H1 (cell line): ENCODE measurements at regions not wholly inside any gene's neighbourhood (a gene's known extent, or its start where the extent isn't known, plus 50 kb on each side); places are given as distances from the start of the nearest gene placed in this dataset.

Experiments used
- CTCF ChIA-PET: fragments of 300-600 bp; sonication (Branson Sonifier 250); formaldehyde crosslinking; loops from one replicate; lab custom pipeline; 2021; ENCODE audit not compliant: partially characterized antibody; lab: Charles Lee
- POLR2A ChIA-PET: fragments of 300-600 bp; sonication (Branson Sonifier 250); formaldehyde crosslinking; loops from one replicate; lab custom pipeline; 2021; ENCODE audit warnings: inconsistent platforms; ENCODE audit not compliant: partially characterized antibody; lab: Charles Lee
- DNase-seq, 2 experiments: peaks; one replicate each; pipeline versions ENCODE4 v3.0.0 to v3.0.0-alpha.2; 2010 to 2022; ENCODE audit warnings: low spot score in 2 of 2, low read depth in 1 of 2, mixed read lengths in 1 of 2
- FAIRE-seq: peaks from 2 replicates; lab custom pipeline; 2011; peaks lifted over from hg19 to GRCh38; lab: Jason Lieb, UNC
- H2AFZ ChIP-seq: 2 replicates; pipeline ENCODE4 v1.8.1; 2012; ENCODE audit warnings: low read length, inconsistent platforms
- H2AK5ac ChIP-seq: 2 replicates; pipeline ENCODE4 v1.6.1; 2013; ENCODE audit warnings: low read depth, low read length
- H2BK120ac ChIP-seq: replicated peaks from 2 replicates; pipeline ENCODE3; 2013; ENCODE audit warnings: low read depth, low read length, inconsistent platforms
- H2BK12ac ChIP-seq: 2 replicates; pipeline ENCODE4 v1.6.1; 2013; ENCODE audit warnings: low read depth, low read length
- H2BK15ac ChIP-seq: 2 replicates; pipeline ENCODE4 v1.6.1; 2013; ENCODE audit warnings: low read length
- H2BK20ac ChIP-seq: 2 replicates; pipeline ENCODE4 v1.6.1; 2013; ENCODE audit warnings: low read length
- H2BK5ac ChIP-seq: 2 replicates; pipeline ENCODE4 v1.6.1; 2013; ENCODE audit warnings: low read depth, low read length
- H3K14ac ChIP-seq: 2 replicates; pipeline ENCODE4 v1.6.1; 2013; ENCODE audit warnings: inconsistent platforms; ENCODE audit not compliant: insufficient read length
- H3K18ac ChIP-seq: 2 replicates; pipeline ENCODE4 v1.6.1; 2013; ENCODE audit warnings: low read length; ENCODE audit errors: extremely low read depth
- H3K23ac ChIP-seq: 2 replicates; pipeline ENCODE4 v1.6.1; 2013; ENCODE audit warnings: inconsistent platforms; ENCODE audit not compliant: insufficient read length
- H3K23me2 ChIP-seq: 2 replicates; pipeline ENCODE4 v1.6.1; 2013; ENCODE audit warnings: low read depth, low read length
- H3K27ac ChIP-seq: 2 replicates; pipeline ENCODE4 v1.6.1; 2011; ENCODE audit warnings: low read depth, low read length, inconsistent platforms
- H3K27me3 ChIP-seq, 4 experiments: replicated peaks in 1 of 4; 1 replicate in 1 of 4; 2 replicates in 3 of 4; pipeline versions ENCODE4 v1.6.1 to v1.8.1; 2011 to 2013; ENCODE audit warnings: low read length in 3 of 4, mild to moderate bottlenecking in 3 of 4, inconsistent platforms in 2 of 4, mixed read lengths in 2 of 4, moderate library complexity in 1 of 4; ENCODE audit not compliant: control insufficient read depth in 3 of 4, insufficient read depth in 3 of 4; ENCODE audit errors: extremely low read depth in 1 of 4
- H3K36me3 ChIP-seq, 4 experiments: 2 replicates each; pipeline versions ENCODE4 v1.6.1 to v1.8.1; 2011 to 2013; ENCODE audit warnings: mild to moderate bottlenecking in 4 of 4, low read length in 3 of 4, moderate library complexity in 2 of 4, control low read depth in 1 of 4, inconsistent platforms in 1 of 4; ENCODE audit not compliant: insufficient read depth in 4 of 4, control insufficient read depth in 2 of 4
- H3K4ac ChIP-seq: replicated peaks from 2 replicates; pipeline ENCODE3; 2013; ENCODE audit warnings: low read length, low read depth, mixed read lengths, inconsistent platforms; ENCODE audit not compliant: insufficient read length
- H3K4me1 ChIP-seq, 4 experiments: replicated peaks in 1 of 4; 1 replicate in 1 of 4; 2 replicates in 3 of 4; pipeline versions ENCODE4 v1.6.1 to v1.8.1; 2011 to 2013; ENCODE audit warnings: low read length in 3 of 4, inconsistent platforms in 2 of 4, mixed read lengths in 1 of 4; ENCODE audit not compliant: insufficient read depth in 4 of 4, control insufficient read depth in 3 of 4
- H3K4me2 ChIP-seq, 2 experiments: 2 replicates each; pipeline versions ENCODE4 v1.6.1 to v1.8.1; 2011 to 2013; ENCODE audit warnings: low read depth in 2 of 2, low read length in 2 of 2, control low read depth in 1 of 2, inconsistent platforms in 1 of 2, mild to moderate bottlenecking in 1 of 2; ENCODE audit not compliant: insufficient read depth in 1 of 2
- H3K4me3 ChIP-seq, 4 experiments: fragments of 200-600, 300-600 bp in 1 of 4; sonication (generic), shearing (Covaris generic), sonication (Bioruptor Twin) in 1 of 4; 2 replicates each; pipeline versions ENCODE4 v1.5.1 to v1.8.1; 2011 to 2016; ENCODE audit warnings: low read length in 4 of 4, low read depth in 3 of 4, control low read depth in 2 of 4, inconsistent platforms in 2 of 4, mild to moderate bottlenecking in 2 of 4, mixed read lengths in 1 of 4, moderate library complexity in 1 of 4; ENCODE audit not compliant: insufficient read depth in 2 of 4; ENCODE audit errors: extremely low read depth in 1 of 4
- H3K56ac ChIP-seq: replicated peaks from 2 replicates; pipeline ENCODE3; 2013; ENCODE audit warnings: low read depth, mild to moderate bottlenecking, mixed read lengths, low read length, inconsistent platforms; ENCODE audit not compliant: insufficient read length
- H3K79me1 ChIP-seq: 2 replicates; pipeline ENCODE4 v1.6.1; 2013; ENCODE audit warnings: low read depth, low read length, control low read depth
- H3K79me2 ChIP-seq, 2 experiments: 2 replicates each; pipeline versions ENCODE4 v1.6.1 to v1.8.1; 2012 to 2013; ENCODE audit warnings: low read length in 2 of 2, mild to moderate bottlenecking in 2 of 2, inconsistent platforms in 1 of 2; ENCODE audit not compliant: insufficient read depth in 2 of 2, control insufficient read depth in 1 of 2
- H3K9ac ChIP-seq, 4 experiments: replicated peaks in 1 of 4; 1 replicate in 1 of 4; 2 replicates in 3 of 4; pipeline versions ENCODE4 v1.6.1 to v1.8.1; 2011 to 2013; ENCODE audit warnings: low read depth in 3 of 4, low read length in 3 of 4, control low read depth in 2 of 4, mild to moderate bottlenecking in 2 of 4, moderate library complexity in 2 of 4, inconsistent platforms in 1 of 4; ENCODE audit errors: extremely low read depth in 1 of 4
- H3K9me3 ChIP-seq, 2 experiments: 2 replicates each; pipeline versions ENCODE4 v1.6.1 to v1.8.1; 2012 to 2013; ENCODE audit warnings: mild to moderate bottlenecking in 2 of 2, moderate library complexity in 2 of 2, control low read depth in 1 of 2, inconsistent platforms in 1 of 2, low read depth in 1 of 2, low read length in 1 of 2, mixed read lengths in 1 of 2; ENCODE audit not compliant: insufficient read depth in 2 of 2
- H4K20me1 ChIP-seq, 2 experiments: replicated peaks in 1 of 2; 2 replicates each; pipeline versions ENCODE3 to v1.8.1; 2011 to 2013; ENCODE audit warnings: inconsistent platforms in 2 of 2, low read length in 2 of 2, mild to moderate bottlenecking in 1 of 2; ENCODE audit not compliant: insufficient read depth in 2 of 2, control insufficient read depth in 1 of 2
- H4K5ac ChIP-seq: 2 replicates; pipeline ENCODE4 v1.6.1; 2013; ENCODE audit warnings: low read length, low read depth, mixed read lengths, inconsistent platforms; ENCODE audit not compliant: insufficient read length
- H4K8ac ChIP-seq: 2 replicates; pipeline ENCODE4 v1.8.0; 2013; ENCODE audit warnings: mild to moderate bottlenecking, moderate library complexity, low read length, inconsistent platforms; ENCODE audit not compliant: insufficient read depth; ENCODE audit errors: extremely low read depth
- H4K91ac ChIP-seq: replicated peaks from 2 replicates; pipeline ENCODE3; 2013; ENCODE audit warnings: low read length, mixed read lengths, inconsistent platforms; ENCODE audit not compliant: insufficient read length
- CBX5 ChIP-seq: fragments of 300-800, 300-1000 bp; sonication (generic); IDR thresholded peaks from 2 replicates; pipeline ENCODE4 v1.7.1; 2016; ENCODE audit warnings: antibody characterized with exemption, low read length, low read depth
- JUN ChIP-seq: IDR thresholded peaks from 2 replicates; pipeline ENCODE4 v1.6.1; 2011; ENCODE audit warnings: low read depth, mild to moderate bottlenecking, improper control_type of control experiment, low read length
- JUND ChIP-seq: IDR thresholded peaks from 2 replicates; pipeline ENCODE4 v1.6.1; 2011; ENCODE audit warnings: mild to moderate bottlenecking, improper control_type of control experiment, low read length
- KDM1A ChIP-seq: fragments of 200-600, 300-600 bp; sonication (generic); IDR thresholded peaks from 2 replicates; pipeline ENCODE4 v1.7.1; 2016; ENCODE audit warnings: mild to moderate bottlenecking, low read length, borderline replicate concordance
- KDM4A ChIP-seq: IDR thresholded peaks from one replicate; pipeline ENCODE4 v1.7.1; 2012; ENCODE audit warnings: low read depth, mild to moderate bottlenecking, moderate library complexity, low read length, inconsistent platforms; ENCODE audit not compliant: severe bottlenecking
- KDM5A ChIP-seq: fragments of 200-600 bp; IDR thresholded peaks from 2 replicates; pipeline ENCODE4 v1.7.1; 2012; ENCODE audit warnings: mild to moderate bottlenecking, low read length, inconsistent platforms, mixed read lengths
- SP1 ChIP-seq: IDR thresholded peaks from 2 replicates; pipeline ENCODE4 v1.6.1; 2011; ENCODE audit warnings: low read depth, low read length

GRCh38 chrX:117701050-117701449 lies 415.6 kb downstream of the KLHL13 start:
- no peak overlapping the region for H2BK20ac ChIP-seq
- no peak overlapping the region for H3K14ac ChIP-seq
- H3K4me2 ChIP-seq: no peak overlapping the region
- ChIA-PET POLR2A (no interaction called here), CTCF (no interaction called here)
- no peak overlapping the region for H2BK15ac ChIP-seq
- H3K27me3 ChIP-seq: no peaks in the 10 kb centered on the region
- FAIRE-seq (no peak), DNase-seq (no peak)
- no peak overlapping the region for H3K9ac ChIP-seq
- no peaks in the 10 kb centered on the region for H3K36me3 ChIP-seq
- H3K4me1 ChIP-seq: no peaks in the 10 kb centered on the region
- H3K4me3 ChIP-seq: no peak overlapping the region
- H3K23ac ChIP-seq: no peak overlapping the region
- no peak overlapping the region for H2BK120ac ChIP-seq
- H3K9me3 ChIP-seq: no peaks in the 10 kb centered on the region
- H3K79me1 ChIP-seq: no peaks in the 10 kb centered on the region
- no peak overlapping the region for H3K27ac ChIP-seq
- H4K91ac ChIP-seq: no peak overlapping the region
- H2AFZ ChIP-seq: no peak overlapping the region
- TF ChIP-seq CBX5: no peak
- TF ChIP-seq JUND: no peak
- TF ChIP-seq KDM4A: no peak
- TF ChIP-seq JUN: no peak
- no peak for TF ChIP-seq KDM1A
- no peak for TF ChIP-seq SP1
- no peak for TF ChIP-seq KDM5A
- no peak overlapping the region for H2BK12ac ChIP-seq
- H4K5ac ChIP-seq: no peak overlapping the region
- no peak overlapping the region for H3K4ac ChIP-seq
- no peak overlapping the region for H3K56ac ChIP-seq
- no peak overlapping the region for H4K8ac ChIP-seq
- H2BK5ac ChIP-seq: no peak overlapping the region
- no peak overlapping the region for H3K18ac ChIP-seq
- no peaks in the 10 kb centered on the region for H3K79me2 ChIP-seq
- H4K20me1 ChIP-seq: no peaks in the 10 kb centered on the region
- no peaks in the 10 kb centered on the region for H3K23me2 ChIP-seq
- no peak overlapping the region for H2AK5ac ChIP-seq
